HUES6 (cell line): ENCODE measurements at regions not wholly inside any gene's neighbourhood (a gene's known extent, or its start where the extent isn't known, plus 50 kb on each side); places are given as distances from the start of the nearest gene placed in this dataset.

Experiments used
- H3K27ac ChIP-seq: 2 replicates; pipeline ENCODE4 v1.7.0; 2013; ENCODE audit warnings: low read depth, mild to moderate bottlenecking, low read length, inconsistent platforms
- H3K27me3 ChIP-seq: 2 replicates; pipeline ENCODE4 v1.6.1; 2013; ENCODE audit warnings: low read length; ENCODE audit not compliant: control insufficient read depth, insufficient read depth
- H3K36me3 ChIP-seq: 2 replicates; pipeline ENCODE4 v1.6.1; 2013; ENCODE audit warnings: low read length; ENCODE audit not compliant: control insufficient read depth, insufficient read depth
- H3K4me1 ChIP-seq: 2 replicates; pipeline ENCODE4 v1.6.1; 2013; ENCODE audit warnings: low read length; ENCODE audit not compliant: control insufficient read depth, insufficient read depth
- H3K4me3 ChIP-seq: 2 replicates; pipeline ENCODE4 v1.5.1; 2013; ENCODE audit warnings: low read depth, low read length
- H3K9ac ChIP-seq: one replicate; pipeline ENCODE4 v1.6.1; 2013; ENCODE audit warnings: mild to moderate bottlenecking, low read length
- H3K9me3 ChIP-seq: 2 replicates; pipeline ENCODE4 v1.6.1; 2013; ENCODE audit warnings: low read depth, low read length; ENCODE audit not compliant: control insufficient read depth, insufficient read depth

- H3K9me3 ChIP-seq: no peaks in the 10 kb centered on the region
- no peaks in the 10 kb centered on the region for H3K27me3 ChIP-seq
- peaks cover 8% of the 10 kb centered on the region; the same call in 1 of the 2 replicates for H3K4me1 ChIP-seq
- H3K4me3 ChIP-seq: no peak overlapping the region
- no peak overlapping the region for H3K9ac ChIP-seq
- no peaks in the 10 kb centered on the region for H3K36me3 ChIP-seq
- H3K27ac ChIP-seq: no peak overlapping the region
Observed at GRCh38 chr20:18957328-18957727, 143.7 kb downstream of the SCP2D1 start.

- peaks cover 6% of the 10 kb centered on the region; the same call in 1 of the 2 replicates for H3K4me1 ChIP-seq
- no peaks in the 10 kb centered on the region for H3K36me3 ChIP-seq
- H3K9ac ChIP-seq: no peak overlapping the region
- no peaks in the 10 kb centered on the region for H3K9me3 ChIP-seq
- H3K4me3 ChIP-seq: no peak overlapping the region
- H3K27me3 ChIP-seq: no peaks in the 10 kb centered on the region
- H3K27ac ChIP-seq: no peak overlapping the region
Observed at GRCh38 chr20:18971121-18971520, 157.5 kb downstream of the SCP2D1 start.

- no peaks in the 10 kb centered on the region for H3K27me3 ChIP-seq
- no peaks in the 10 kb centered on the region for H3K36me3 ChIP-seq
- no peak overlapping the region for H3K4me3 ChIP-seq
- no peak overlapping the region for H3K27ac ChIP-seq
- H3K9ac ChIP-seq: no peak overlapping the region
- peaks cover 6% of the 10 kb centered on the region; the same call in 1 of the 2 replicates for H3K4me1 ChIP-seq
- no peaks in the 10 kb centered on the region for H3K9me3 ChIP-seq
Observed at GRCh38 chr20:18971574-18971973, 158.0 kb downstream of the SCP2D1 start.

GRCh38 chr20:18972251-18972876 lies 158.8 kb downstream of the SCP2D1 start:
- Histone ChIP-seq H3K36me3 (no peaks in the 10 kb centered on the region), H3K9me3 (no peaks in the 10 kb centered on the region), H3K4me3 (no peak overlapping the region), H3K27ac (no peak overlapping the region), H3K27me3 (no peaks in the 10 kb centered on the region), H3K4me1 (peaks cover 6% of the 10 kb centered on the region; the same call in 1 of the 2 replicates), H3K9ac (no peak overlapping the region)

- Histone ChIP-seq H3K36me3 (no peaks in the 10 kb centered on the region), H3K27me3 (no peaks in the 10 kb centered on the region), H3K4me1 (peaks cover 6% of the 10 kb centered on the region; the same call in 1 of the 2 replicates), H3K9ac (no peak overlapping the region), H3K4me3 (no peak overlapping the region), H3K9me3 (no peaks in the 10 kb centered on the region), H3K27ac (no peak overlapping the region)
Observed at GRCh38 chr20:18973529-18974173, 160.1 kb downstream of the SCP2D1 start.

- H3K9me3 ChIP-seq: no peaks in the 10 kb centered on the region
- no peak overlapping the region for H3K9ac ChIP-seq
- peaks cover 6% of the 10 kb centered on the region; the same call in 1 of the 2 replicates for H3K4me1 ChIP-seq
- no peaks in the 10 kb centered on the region for H3K36me3 ChIP-seq
- H3K4me3 ChIP-seq: no peak overlapping the region
- no peak overlapping the region for H3K27ac ChIP-seq
- no peaks in the 10 kb centered on the region for H3K27me3 ChIP-seq
Observed at GRCh38 chr20:18974660-18975059, 161.1 kb downstream of the SCP2D1 start.

GRCh38 chr20:18977441-18977840 lies 163.9 kb downstream of the SCP2D1 start:
- Histone ChIP-seq H3K4me1 (peaks cover 6% of the 10 kb centered on the region; the same call in 1 of the 2 replicates), H3K27me3 (no peaks in the 10 kb centered on the region), H3K36me3 (no peaks in the 10 kb centered on the region), H3K9me3 (no peaks in the 10 kb centered on the region), H3K9ac (no peak overlapping the region), H3K4me3 (no peak overlapping the region), H3K27ac (no peak overlapping the region)

- no peak overlapping the region for H3K9ac ChIP-seq
- no peaks in the 10 kb centered on the region for H3K27me3 ChIP-seq
- no peak overlapping the region for H3K4me3 ChIP-seq
- no peaks in the 10 kb centered on the region for H3K9me3 ChIP-seq
- H3K36me3 ChIP-seq: no peaks in the 10 kb centered on the region
- H3K27ac ChIP-seq: no peak overlapping the region
- H3K4me1 ChIP-seq: no peaks in the 10 kb centered on the region
Observed at GRCh38 chr20:18978311-18978710, 164.7 kb downstream of the SCP2D1 start.

- H3K36me3 ChIP-seq: no peaks in the 10 kb centered on the region
- H3K9ac ChIP-seq: no peak overlapping the region
- H3K9me3 ChIP-seq: no peaks in the 10 kb centered on the region
- H3K4me1 ChIP-seq: 0 out of 2 replicates have a peak, but pooled peaks cover 4% of the 10 kb centered on the region
- no peaks in the 10 kb centered on the region for H3K27me3 ChIP-seq
- H3K4me3 ChIP-seq: no peak overlapping the region
- H3K27ac ChIP-seq: no peak overlapping the region
Observed at GRCh38 chr20:18979132-18979531, 165.5 kb downstream of the SCP2D1 start.

- Histone ChIP-seq H3K27ac (no peak overlapping the region), H3K4me3 (no peak overlapping the region), H3K36me3 (no peaks in the 10 kb centered on the region), H3K9me3 (no peaks in the 10 kb centered on the region), H3K27me3 (no peaks in the 10 kb centered on the region), H3K4me1 (0 out of 2 replicates have a peak, but pooled peaks cover 5% of the 10 kb centered on the region), H3K9ac (no peak overlapping the region)
Observed at GRCh38 chr20:18981962-18982539, 168.5 kb downstream of the SCP2D1 start.

- Histone ChIP-seq H3K27me3 (no peaks in the 10 kb centered on the region), H3K9me3 (no peaks in the 10 kb centered on the region), H3K36me3 (no peaks in the 10 kb centered on the region), H3K4me1 (0 out of 2 replicates have a peak, but pooled peaks cover 5% of the 10 kb centered on the region), H3K27ac (no peak overlapping the region), H3K9ac (no peak overlapping the region), H3K4me3 (no peak overlapping the region)
Observed at GRCh38 chr20:18983796-18984195, 170.2 kb downstream of the SCP2D1 start.
